Femur (tissue), 1 donor: ENCODE measurements at regions not wholly inside any gene's neighbourhood (a gene's known extent, or its start where the extent isn't known, plus 50 kb on each side); places are given as distances from the start of the nearest gene placed in this dataset.

Experiments used
- DNase-seq: peaks from one replicate; pipeline ENCODE4 v3.0.0-alpha.2; 2017

DNA sequence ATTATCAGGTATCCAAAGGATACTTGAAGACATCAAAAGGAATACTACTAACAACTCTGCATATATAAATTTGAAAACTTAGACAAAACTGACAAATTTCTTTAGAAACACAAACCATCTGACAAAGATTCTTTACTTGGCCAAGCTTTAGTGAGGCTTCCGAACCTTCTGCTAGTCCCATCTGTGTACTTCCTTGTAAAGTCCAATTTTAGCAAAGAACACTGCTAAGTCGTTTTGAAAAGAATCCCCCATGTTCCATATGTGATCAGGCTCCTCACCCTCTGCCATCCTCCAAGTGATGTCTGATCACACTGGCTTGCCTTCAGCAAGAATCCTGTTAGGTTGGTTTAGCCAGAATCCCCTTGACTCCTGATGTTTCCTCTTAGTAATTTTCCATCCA lies 150.0 kb upstream of the ACO1 start:
- DNase-seq: no peak

DNA sequence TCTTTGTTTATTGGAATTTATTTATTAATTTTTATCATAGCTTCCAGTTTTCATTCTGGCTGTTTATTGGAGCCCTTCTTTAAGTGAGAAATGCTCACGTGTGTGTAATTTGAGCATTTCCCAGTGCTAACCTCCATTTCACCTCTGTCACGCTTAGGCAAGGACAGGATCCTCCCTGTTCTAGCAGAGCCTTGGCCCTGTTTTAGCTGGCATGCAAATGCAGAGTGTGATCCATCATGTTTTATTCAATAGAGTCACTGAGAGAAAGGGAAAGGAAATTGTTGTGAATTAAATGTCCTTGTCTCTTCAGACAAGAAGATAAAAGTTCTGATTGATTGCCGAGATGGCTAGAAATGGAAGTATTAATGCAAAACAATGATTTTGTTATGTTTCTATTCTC lies 137.3 kb upstream of the ACO1 start:
- no peak for DNase-seq

DNA sequence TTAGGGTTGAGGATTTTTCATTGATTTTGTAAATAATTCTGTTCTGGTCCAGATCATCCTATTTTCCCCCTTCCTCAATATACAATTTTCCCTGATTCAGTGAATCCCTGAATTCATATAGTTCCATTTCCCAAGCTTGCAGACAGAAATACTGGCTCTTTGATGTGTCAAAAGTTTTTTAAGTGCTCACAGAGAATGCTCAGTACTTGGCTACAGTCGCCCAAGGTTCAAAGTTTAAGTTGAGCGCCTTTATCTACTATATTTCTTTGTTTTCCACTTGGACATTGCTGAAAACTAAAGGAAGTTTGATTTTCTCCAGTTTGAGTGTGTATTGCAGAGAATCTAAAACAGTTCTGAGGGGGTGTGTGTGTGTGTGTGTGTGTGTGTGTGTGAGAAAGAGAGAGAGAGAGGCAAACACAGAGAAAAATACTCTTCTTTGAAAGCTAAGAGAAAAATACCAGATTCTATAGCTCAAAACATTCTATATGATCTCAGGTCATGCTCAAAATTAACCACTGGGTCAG lies 136.2 kb upstream of the ACO1 start:
- no peak for DNase-seq

DNA sequence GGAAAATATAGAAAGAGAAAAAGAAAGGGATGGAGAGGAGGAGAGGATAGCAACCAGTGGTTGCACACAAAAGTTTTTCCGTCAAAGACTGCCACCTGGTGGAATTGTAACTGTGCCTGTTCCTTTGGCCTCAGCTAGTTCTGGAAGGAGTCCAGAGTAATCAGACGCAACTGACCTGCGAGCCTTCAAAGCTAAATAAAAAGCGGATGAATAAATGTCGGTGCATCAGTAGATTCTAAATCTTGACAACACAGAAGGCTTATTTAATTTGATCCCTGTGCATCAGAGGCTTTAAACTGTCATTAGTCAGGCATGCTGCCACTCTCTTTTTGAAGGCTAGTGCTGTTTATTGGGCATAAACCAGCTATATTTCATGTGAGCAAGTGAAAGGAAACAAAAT lies 132.9 kb upstream of the ACO1 start:
- DNase-seq: peak; percentile 72

DNA sequence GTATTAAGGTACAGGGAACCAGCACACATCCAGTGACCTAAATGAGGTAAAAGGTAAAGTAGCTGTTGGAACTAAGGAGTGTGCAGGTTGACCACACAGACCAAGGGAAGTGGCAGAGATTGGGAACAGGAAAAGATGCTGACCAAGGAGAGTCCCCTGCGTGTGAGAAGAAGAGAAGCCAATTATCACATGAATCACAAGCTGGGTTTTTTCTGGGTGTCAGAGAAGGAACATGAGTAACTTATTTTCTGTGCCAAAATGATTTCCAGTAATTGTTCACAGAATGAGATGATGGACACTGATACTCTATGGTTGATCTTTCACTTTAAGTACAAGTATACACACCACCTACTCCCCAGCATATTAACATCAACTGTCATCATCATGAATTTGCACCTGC lies 130.7 kb upstream of the ACO1 start:
- DNase-seq: no peak

DNA sequence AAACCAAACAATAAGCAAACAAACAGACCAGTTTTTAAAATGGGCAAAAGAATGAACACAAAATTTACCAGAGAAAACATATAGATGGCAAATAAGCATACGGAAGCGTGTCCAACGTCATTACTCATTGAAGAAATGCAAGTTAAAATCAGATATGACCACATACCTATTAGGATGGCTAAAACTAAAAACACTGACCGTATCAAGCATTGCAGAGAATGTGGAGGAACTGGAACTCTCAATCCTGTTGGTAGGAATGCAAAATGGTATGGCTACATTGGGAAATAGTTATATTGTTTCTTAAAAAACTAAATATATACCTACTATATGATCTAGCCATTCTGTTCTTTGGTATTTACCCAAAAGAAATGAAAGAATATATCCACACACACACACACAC lies 129.4 kb upstream of the ACO1 start:
- DNase-seq: no peak

DNA sequence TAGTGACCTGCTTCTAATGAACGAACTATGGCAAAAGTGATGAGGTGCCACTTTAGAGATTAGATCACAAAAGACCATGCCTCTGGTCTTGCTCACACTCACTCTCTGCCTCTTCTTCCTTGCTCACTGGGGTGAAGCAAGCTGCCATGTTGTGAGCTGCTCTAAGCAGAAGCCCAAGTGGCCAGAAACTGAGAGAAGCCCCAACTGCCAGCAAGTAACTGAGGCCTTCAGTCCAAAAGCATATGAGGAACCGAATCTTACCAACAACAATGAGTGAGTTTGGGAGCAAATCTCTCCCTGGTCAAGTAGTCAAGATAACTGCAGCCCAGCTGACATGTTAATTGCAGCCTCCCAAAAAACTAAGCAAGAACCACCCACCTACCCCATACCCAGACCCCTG lies 126.0 kb upstream of the ACO1 start:
- no peak for DNase-seq

DNA sequence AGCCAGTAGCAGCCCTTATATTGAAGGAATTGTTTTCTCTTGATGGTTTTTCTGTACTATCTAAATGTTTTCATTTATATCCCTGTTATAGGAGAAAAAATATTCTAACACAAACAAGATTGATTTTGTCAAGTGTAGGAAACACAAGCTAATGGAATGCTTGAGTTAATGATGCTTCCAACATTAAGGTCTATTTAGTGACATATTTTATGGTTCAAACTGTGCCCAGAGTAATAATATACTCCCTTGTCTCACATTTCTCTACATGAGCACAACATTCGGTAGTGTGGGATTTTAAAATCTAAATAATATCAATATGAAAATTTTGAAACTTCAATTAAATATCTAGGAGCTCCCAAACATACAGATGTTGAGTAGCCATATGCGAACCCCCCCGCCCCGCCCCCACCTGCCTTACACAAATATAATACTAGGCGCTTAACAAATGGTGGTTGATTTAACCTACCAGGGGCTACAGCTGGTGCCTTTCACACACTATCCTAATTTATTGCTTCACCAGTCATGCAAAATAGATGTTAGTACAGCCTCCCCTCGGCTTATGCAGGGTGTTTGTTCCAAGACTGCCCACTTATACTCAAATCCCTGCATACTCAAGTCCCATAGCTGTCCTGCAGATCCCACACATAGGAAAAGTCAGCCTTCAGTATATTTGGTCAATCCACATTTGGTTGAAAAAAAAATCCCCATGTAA lies 124.1 kb upstream of the ACO1 start:
- no peak for DNase-seq

DNA sequence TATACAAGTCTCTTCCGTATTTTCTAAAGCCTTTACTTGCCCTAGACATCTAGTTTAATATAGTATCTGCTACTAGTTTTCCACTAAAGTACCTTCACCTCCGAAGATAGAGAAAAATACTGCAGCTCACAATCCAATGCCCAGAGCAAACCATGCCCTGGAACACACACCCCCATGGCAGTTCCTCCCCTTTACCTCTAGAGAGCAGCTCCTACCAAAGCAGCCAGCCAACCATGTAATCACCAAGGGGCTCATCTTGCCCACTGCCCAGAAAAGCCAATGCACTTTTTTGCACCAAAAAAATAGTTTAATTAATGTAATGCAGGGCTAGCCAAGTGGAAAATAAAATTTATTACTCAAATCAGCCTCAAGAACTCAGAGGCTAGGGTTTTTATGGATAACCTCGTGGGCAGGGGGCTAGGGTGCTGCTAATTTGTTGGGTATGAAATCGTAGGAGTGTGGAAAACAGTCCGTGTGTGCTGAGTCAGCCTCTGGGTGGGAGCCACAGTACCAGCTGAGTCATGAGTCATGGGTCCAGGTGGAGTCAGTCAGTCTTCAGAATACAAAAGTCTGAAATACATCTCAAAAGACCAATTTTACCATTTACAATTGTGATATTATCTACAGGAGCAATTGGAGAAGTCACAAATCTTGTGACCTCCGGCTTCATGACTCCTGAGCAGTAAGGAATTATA lies 120.1 kb upstream of the ACO1 start:
- DNase-seq: no peak

DNA sequence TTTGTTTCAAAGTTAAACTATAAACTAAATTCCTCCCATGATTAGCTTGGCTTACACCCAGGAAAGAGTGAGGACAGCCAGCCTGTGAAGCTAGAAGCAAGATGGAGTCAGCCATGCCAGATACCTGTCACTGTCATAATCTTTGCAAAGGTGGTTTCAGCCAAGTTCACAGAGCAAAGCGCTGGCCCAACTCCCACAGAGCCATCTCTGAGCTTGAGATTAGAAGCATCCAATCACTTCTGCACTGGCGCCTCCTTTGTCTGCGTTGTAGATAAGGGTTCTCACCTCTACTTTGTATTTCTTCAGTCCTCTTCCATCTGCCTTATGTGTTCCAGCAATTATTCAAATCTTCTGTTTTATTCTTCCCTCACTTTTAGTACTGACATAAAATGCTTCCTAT lies 119.4 kb upstream of the ACO1 start:
- no peak for DNase-seq

DNA sequence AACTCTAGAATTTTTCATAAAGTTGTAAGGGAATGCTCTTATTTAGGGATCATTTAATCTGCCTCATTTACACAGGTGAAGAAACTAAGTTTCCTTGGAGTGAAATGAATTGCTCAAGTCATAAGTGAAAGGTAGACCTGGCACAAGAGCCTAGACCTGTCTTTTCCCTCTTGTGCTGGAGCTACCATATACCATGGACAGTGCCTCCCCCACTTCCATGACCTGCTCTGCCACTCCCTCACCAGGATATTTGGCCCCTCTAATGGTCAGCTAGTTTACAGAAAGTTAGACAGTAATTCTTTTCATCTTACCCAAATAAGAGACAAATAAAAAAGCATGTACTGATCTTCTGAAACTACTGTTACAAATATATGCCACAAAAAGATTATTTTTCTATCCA lies 105.5 kb upstream of the ACO1 start:
- no peak for DNase-seq

DNA sequence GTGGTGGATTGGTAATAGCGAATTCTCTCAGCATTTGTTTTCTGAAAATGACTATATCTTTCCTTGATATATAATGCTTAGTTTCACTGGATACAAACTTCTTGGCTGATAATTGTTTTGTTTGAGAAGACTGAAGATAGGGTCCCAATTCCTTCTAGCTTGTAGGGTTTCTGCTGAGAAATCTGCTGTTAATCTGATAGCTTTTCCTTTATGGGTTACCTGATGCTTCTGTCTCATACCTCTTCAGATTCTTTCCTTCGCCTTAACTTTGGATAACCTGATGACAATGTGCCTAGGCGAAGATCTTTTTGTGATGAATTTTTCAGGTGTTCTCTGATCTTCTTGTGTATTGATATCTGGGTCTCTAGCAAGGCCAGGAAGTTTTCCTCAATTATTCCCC lies 94.7 kb upstream of the ACO1 start:
- no peak for DNase-seq

DNA sequence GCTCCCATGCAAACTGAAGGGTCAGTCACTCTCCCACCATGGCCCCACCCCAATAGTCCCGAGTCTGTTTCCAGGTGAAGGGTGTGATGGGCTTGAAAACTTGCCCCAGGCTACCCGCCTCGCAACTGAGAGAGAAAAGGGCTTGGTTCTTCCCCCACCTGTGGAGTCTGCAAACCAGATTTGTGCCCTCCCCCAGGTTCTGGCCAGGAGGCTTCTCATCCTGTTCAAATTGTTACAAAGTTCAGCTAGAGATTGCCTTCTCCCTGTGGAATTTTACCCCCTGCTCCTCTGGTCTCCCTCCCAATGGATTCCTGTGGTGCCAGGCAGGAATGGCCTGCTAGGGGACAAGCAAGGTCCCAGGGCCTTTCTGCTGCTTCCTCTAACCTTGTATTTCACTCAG lies 93.1 kb upstream of the ACO1 start:
- DNase-seq: no peak

DNA sequence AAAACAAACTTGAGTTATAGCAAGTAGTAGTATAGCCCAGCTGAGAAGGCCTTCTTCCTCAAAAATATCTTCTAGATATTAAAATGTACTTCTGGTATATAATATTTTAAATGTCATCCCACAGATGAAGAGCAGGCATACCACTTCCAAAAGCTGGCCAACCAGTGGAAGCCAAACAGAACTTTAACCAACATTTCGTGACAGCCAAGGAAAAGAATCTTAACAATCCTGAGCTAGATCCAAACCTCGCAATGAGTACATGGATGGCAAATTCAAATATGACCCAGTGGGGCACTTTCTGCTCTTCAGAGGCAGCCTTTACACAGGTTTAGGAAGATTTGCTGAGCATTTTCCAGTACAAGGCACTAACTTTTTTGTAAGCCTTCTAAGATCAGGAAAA lies 91.8 kb upstream of the ACO1 start:
- DNase-seq: no peak

DNA sequence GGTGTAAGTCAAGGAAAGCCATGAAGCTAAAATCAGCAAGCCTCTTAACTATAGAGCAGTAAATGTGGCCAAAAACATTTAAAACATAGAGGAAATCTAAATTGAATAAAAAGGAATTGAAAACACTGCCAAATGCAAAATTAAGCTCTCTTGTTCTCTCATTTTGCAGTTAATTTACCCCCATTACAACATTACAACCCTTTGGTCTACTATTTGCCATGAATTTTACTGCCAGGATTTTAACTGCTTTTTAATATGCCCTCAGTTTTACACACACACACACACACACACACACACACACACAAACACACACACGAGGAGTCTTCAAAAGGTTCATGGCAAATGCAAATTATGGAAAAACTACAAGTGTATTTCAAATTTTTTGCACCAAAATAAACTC lies 91.4 kb upstream of the ACO1 start:
- DNase-seq: no peak

DNA sequence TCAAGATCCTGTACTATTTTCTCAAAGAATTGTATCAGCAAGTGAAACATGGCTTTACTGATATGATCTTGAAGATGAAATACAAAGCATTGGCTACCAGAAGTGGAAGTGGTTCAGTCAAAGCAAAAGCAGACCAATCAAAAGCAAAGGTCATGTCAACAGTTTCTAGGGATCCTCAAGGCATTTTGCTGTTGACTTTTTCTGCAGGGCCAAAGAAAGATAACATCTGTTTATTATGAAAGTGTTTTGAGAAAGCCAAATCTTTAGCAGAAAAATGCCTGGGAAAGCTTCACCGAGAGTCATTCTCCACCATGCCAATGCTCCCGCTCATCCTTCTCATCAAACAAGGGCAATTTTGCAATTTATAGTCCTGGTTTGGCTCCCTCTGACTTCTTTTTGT lies 90.3 kb upstream of the ACO1 start:
- DNase-seq: no peak

DNA sequence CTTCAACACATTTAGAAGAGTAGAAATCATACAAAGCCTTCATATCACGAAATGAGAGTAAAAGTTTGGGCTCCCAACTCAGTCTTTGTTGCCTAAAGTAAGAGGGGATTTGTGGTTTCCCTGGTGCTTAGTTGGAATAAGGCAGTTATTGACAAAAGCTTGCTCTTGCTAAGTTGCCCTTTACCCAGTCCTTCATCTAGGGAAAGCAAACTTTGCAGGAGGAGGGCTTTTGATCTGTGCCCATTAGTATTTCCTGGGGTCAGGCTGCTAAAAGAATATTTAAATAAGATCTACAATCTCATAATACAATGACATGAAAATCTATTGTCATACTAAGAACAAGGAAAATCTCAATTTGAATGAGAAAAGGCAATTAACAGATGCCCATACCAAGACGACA lies 84.1 kb upstream of the ACO1 start:
- DNase-seq: no peak

DNA sequence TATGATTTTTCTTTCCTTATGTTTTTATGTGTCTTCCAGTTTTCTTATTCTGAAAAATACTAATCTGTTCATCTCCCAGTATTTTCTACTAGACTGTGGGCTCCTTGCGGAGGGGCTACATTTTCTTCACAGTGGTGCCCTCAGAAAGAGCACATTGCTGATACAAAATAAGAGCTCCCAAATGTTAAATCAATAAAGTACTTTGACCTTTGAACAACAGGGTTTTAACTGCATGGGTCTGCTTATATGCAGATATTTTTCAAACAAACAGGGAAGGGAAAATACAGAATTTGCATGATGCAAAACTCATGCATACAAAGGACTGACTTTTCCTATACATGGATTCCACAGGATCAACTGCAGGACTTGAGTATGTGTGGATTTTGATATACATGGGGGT lies 79.9 kb upstream of the ACO1 start:
- no peak for DNase-seq

DNA sequence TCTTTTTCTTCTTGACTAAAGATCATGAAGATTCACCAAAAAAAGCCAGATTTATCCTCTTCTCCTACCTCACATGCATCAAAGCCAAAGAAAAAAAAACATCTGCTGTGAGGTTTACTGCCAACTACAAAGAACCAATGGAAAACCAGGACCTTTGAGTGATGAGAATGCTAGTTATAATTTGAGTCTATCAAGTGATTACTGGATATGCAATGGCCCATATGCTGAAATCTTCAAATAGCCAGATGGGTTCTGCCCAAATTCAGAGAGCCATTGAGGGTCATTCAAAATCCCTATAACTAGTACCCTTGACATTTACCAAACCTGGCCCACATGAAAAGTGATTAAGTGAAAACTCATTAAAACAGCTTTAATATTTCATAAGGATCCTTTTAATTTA lies 78.4 kb upstream of the ACO1 start:
- no peak for DNase-seq

DNA sequence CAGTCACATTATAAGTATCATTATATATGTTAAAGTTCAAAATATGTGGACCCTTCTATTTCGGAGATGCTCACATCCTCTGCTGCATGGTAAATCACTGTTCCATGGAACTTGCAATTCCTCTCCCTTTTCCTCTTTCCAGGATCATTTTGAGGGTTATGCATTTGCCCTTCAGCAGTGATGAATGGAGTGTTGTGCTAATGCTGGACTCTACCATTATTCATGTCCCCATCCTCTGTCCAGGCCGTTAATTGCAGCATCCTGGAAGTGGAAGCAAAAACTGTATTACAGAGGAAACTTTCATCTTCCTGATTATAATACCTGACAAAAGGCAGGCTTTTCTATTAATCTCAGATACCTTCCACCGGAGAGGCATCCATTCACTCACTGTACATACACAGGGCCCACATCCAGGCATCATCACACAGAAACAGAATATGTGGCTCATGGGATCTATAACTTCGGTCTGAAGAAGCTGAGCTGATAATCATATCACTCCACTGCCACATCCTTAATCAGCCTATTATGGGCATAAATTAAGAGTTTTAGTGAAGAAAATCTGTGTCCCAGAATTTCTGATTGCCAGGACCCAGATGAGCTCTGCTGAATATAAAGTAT lies 65.0 kb upstream of the ACO1 start:
- no peak for DNase-seq

DNA sequence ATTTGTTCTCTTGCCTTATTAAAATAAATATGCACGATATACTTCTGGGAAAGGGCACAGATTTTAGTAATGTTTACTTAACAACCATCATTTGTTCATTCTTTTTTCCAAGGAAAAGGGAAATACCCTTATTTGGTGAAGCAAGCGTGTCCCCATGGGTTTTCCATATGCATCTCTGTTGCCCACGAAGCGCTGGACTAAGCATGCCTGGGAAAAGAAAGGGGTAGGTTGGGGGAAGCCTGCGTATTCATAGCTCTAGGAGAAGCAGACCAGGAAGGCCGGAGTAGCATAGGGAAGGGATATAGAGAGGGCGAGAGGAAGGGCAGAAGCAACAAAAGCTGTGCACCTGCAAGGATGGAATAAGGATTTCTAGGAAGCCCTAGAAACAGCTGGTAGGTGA lies 61.8 kb upstream of the ACO1 start:
- DNase-seq: no peak

DNA sequence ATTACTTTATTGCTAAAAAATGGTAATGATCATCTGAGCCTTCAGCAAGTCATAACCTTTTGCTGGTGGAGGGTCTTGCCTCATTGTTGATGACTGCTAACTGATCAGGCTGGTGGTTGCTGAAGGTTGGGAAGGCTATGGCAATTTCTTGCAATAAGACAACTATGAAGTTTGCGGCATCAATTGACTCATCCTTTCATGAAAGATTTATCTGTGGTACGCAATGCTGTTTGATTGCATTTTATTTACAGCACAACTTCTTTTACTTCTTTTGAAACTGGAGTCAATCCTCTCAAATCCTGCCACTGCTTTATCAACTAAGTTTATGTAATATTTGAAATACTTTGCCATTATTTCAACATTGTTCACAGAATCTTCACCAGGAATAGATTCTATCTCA lies 58.3 kb upstream of the ACO1 start:
- no peak for DNase-seq

DNA sequence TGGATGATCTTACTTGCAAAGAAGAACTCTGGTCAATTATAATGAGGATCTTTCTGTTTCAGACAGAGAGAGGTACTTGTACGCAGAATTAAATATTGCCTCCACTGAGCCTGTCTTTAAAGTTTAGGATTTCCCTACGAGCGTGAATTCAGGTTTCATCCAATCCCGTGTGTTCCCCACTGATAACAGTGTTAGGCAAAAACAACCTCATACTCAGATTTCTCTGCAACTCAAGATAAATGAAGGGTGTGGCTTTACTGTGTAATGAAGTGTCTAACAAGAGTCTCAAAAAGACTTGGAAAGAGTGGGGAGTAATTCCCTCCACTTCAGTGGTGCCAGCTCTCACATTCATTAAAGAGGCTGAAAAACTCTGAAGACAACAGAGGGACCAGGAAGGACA lies 53.2 kb upstream of the ACO1 start:
- no peak for DNase-seq

DNA sequence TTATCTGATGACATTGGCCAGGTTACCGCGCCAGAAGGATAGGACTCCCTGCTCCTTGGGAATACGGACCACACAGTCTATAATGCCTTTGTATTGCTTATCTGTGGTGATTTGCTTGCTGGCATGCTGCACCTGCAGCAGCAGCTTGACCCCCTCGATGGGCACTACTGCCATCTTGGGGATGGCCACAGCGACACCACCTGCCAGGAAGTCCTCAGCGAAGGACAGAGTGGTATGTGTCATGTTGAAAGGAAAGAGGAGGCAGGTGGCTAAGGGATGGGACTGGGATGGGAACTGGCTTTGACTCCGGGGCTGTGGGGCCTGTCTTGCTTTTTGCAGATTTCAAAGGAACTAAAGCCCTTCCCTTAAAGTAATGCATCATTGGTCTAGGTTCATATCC lies 50.3 kb upstream of the ACO1 start:
- no peak for DNase-seq
